ENCODE measurements at regions not wholly inside any gene's neighbourhood (a gene's known extent, or its start where the extent isn't known, plus 50 kb on each side); places are given as distances from the start of the nearest gene placed in this dataset.

GRCh38 chr14:101337053-101337452 is 224.2 kb upstream of the DIO3 start:
- no peak for DNase-seq

GRCh38 chr14:101340556-101340955 is 220.7 kb upstream of the DIO3 start:
- no peak for DNase-seq

- no peak for DNase-seq
Measured at GRCh38 chr14:101347893-101348777, 213.2 kb upstream of the DIO3 start.

GRCh38 chr14:101349108-101349507 is 212.2 kb upstream of the DIO3 start:
- no peak for DNase-seq

- DNase-seq: no peak
Measured at GRCh38 chr14:101350021-101350420, 211.3 kb upstream of the DIO3 start.

GRCh38 chr14:101350691-101351090 is 210.6 kb upstream of the DIO3 start:
- DNase-seq: no peak

GRCh38 chr14:101351146-101351545 is 210.1 kb upstream of the DIO3 start:
- no peak for DNase-seq

GRCh38 chr14:101351769-101352168 is 209.5 kb upstream of the DIO3 start:
- no peak for DNase-seq

- DNase-seq: no peak
Measured at GRCh38 chr14:101352567-101352966, 208.7 kb upstream of the DIO3 start.

- no peak for DNase-seq
Measured at GRCh38 chr14:101353422-101353821, 207.9 kb upstream of the DIO3 start.

- DNase-seq: no peak
Measured at GRCh38 chr14:101354726-101355125, 206.6 kb upstream of the DIO3 start.

GRCh38 chr14:101355284-101355683 is 206.0 kb upstream of the DIO3 start:
- DNase-seq: no peak

- DNase-seq: no peak
Measured at GRCh38 chr14:101357038-101357437, 204.3 kb upstream of the DIO3 start.

GRCh38 chr14:101357559-101358319 is 203.6 kb upstream of the DIO3 start:
- DNase-seq: no peak

GRCh38 chr14:101358320-101359125 is 202.8 kb upstream of the DIO3 start:
- no peak for DNase-seq

GRCh38 chr14:101359221-101360053 is 201.9 kb upstream of the DIO3 start:
- DNase-seq: no peak

GRCh38 chr14:101360054-101360911 is 201.0 kb upstream of the DIO3 start:
- no peak for DNase-seq

- DNase-seq: no peak
Measured at GRCh38 chr14:101361044-101361443, 200.3 kb upstream of the DIO3 start.

GRCh38 chr14:101361451-101362433 is 199.6 kb upstream of the DIO3 start:
- no peak for DNase-seq

Data from activated CD4-positive, alpha-beta T cell treated with anti-CD3 and anti-CD28 coated beads, Interleukin-2, amount 50 U/mL, for 48 hours (primary cell).